HG02852 (cell line): ENCODE measurements at regions not wholly inside any gene's neighbourhood (a gene's known extent, or its start where the extent isn't known, plus 50 kb on each side); places are given as distances from the start of the nearest gene placed in this dataset.
"Not testable (repeated sequence)": the region's sequence is repeated elsewhere in the genome, so short reads cannot be mapped to it uniquely, and the experiment has no call there.

ENCODE experiments used
- ATAC-seq: cut with Tn5 transposase; IDR thresholded peaks from one replicate; pipeline ENCODE4 v1.9.1; 2021; ENCODE audit warnings: mild to moderate bottlenecking, moderate library complexity; ENCODE audit not compliant: unreplicated experiment

DNA sequence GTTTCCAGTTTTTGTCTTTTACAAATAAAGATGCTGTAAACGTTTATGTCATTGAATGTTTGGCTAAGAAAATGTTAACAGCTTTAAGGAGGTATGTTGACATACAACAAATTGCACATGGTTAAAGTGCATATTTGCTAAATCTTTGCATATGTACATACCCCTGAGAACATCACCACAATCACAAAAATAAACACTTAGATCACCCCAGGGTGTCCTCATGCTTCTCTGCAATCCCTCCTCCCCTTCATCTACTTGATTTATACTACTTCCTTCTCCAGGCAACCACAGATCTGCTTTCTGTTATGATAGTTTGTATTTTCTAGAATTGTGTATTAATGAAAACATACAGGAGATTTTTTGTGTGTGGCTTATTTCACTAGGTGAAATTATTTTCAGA, 209.5 kb downstream of the GLRX3 start:
- ATAC-seq = no peak

DNA sequence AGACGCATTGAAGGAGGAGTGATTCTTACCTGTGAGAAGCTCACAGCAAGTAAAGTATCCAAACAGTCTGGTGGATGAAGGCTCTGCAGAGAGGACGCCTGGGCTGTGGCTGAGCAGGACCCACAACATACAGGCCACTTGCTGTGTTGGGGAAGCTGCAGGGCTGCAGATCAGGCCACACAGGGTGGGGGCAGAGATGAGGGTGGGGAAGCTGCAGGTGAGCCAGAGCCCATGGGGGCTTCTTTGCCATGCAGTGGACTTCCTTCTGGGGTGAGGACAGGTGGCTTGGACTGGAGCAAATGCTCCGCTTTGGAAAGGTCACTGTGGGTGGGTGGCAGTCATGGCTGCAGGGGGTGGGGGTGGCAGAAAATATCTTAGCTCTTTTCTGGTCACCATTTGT, 214.8 kb downstream of the GLRX3 start:
- ATAC-seq = no peak

DNA sequence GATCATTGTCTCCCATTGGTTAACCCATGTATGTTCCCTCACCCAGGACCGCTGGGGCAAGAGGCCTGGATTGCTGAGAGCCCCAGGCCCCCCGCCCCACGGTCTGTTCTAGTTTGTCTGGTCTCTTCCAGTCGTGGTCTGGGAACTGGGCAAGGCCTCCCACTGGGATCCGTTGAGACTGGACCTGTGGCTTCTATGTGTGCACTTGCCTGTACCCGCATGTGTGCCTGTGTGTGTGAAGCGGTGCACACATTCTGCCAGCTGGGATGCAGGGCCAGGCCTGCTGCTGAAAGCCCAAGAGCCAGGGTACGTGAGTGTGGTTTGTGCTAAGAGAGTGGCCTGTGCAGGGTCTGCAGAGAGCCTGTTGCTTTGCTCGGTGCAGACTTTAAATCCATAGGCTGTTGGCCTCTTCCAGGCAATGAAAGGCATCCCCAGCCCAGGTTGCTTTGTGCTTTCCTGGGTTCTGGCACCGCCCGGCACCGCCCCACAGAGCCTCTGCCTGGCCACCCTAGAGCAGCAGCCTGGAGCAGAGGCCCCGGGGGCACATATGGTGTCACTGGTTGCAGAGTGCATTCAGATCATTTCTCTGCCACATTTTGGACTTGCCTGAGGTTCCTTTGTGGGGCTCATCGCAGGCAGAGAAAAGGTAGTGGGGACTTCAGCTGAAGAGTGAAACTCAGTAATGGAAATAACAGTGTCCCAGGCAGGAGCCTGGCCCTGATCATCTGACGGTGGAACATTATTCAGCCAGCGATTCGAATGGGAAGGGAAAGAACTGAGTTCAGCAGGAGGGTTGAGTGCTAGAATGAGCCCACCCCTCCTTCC, 215.5 kb downstream of the GLRX3 start:
- ATAC-seq = no peak

DNA sequence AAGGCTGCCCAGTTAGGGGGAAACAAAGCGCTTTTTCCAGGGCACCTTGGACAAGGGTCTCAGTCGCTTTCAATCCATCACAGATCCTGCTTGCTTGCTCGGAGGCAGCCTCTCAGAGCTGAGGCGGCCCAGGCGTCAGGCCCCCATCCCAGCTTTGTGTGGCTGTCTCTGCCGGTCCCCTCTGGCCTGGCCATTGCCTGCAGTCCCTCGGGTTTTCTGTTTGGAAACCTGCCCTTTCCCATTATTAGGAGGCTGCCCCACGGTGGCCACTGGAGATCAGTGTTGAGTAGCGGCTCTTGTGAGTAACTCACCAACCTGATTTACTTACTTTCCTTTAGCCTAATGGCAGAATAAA, 216.1 kb downstream of the GLRX3 start:
- no peak for ATAC-seq

DNA sequence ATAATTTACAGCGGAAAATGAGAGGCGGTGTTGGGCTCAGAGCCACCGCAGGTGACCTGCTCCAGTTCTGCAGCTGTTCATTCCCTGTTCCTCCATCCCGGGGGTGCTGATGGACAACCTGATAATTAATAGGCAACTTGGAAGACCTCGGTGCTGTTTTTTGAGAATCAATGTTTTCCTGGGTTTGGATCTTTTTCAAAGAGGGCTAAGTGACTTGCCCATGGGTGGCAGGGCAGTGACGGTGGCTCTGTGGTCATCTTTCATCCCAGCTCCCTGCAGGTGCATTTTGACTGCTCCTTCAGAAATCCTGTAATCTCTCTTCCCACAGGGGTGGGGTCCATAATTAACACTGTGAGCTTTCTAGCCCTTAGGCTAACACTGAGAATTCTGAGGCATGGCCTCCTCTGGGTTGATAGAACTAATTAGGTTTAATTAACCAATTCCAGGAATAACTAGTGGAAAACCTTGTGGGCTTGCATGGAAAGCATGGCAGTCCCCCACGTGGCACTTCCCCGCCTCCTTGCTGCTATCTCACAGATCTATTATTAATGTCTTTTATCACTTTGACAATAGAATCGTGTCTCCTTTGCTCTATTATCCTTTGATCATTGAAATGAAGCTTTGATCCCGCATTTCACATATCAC, 217.9 kb downstream of the GLRX3 start:
- ATAC-seq = no peak

DNA sequence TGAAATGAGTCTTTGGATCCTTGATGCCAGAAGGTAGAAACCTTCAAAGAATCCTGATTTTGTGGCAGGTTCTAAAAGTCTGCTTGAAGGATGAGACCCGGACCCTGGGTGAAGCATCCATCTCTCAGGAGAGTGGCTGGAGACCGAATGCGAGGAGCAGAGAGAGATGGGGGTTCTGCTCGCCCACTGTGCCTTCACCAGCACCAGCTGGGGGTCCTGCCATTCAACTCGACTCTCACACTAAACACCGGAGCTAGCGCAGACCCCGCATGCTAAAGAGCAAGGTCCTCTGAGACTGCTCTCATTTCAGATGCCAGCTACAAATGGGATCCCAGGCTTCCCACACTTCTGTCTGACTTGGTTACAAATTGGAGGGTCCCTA, 218.4 kb downstream of the GLRX3 start:
- ATAC-seq = no peak

DNA sequence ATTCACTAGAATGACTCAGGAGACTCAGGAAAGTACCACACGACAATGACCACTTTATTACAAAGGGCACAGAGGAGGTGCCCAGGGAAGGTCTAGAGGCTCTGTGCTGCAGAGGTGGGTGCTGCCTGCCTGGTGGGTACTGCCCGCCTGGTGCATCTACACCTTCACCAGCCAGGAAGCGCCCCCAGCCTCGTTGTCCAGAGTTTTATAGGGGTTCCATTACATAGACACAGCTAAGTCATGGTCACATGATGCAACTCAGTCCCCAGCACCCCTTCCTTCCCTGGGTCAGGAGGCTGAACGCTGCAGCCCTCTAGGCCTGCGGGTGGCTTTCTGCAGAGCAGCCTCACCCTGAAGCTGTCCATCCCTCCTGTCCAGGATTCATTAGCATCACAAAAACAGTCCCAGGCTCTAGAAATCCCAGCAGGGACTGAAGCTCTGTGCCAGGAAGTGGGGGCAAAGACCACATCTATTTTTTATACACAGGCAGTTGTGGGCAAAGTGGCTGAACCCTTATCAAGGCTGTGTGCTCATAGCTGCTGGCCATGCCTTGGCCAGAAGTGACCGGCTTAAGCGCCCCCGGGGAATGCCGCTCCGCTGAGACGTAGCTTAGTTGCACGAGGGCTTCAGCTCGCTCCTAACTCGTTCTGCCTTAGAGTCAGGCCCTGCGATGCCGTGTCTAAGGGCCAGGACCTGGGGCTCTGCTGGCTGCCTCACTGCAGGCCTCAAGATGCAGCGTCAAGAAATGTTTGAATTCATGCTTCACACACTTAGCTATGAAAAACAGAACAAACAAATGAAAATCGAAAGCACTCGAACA, 219.0 kb downstream of the GLRX3 start:
- no peak for ATAC-seq

DNA sequence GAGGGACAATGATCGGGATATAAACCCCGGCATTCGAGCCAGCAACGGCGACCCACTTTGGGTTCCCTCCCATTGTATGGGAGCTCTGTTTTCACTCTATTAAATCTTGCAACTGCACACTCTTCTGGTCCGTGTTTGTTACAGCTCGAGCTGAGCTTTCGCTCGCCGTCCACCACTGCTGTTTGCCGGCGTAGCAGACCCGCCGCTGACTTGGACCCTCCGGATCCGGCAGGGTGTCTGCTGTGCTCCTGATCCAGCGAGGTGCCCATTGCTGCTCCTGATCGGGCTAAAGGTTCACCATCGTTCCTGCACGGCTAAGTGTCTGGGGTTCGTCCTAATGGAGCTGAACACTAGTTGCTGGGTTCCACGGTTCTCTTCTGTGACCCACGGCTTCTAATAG, 220.2 kb downstream of the GLRX3 start:
- ATAC-seq = not testable (repeated sequence)

DNA sequence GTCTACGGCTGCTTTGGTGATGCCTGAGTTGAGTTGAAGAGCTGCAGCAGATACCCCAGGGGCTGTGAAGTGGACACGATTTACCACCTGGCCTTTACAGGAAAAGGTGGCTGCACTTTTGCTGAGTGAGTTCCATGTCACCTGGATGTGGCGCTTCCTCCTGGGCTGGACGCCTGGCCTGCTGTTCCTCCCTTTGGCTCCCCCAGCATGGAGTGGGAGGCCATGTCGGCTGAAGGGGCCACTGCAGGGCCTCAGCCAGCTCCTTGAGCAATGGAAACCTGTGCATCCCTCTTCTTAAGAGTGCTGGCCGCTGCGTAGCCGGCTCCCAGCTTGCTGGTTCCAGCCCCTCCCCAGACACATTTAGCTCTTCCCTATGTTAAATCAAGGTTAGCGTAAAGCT, 221.0 kb downstream of the GLRX3 start:
- ATAC-seq = no peak

DNA sequence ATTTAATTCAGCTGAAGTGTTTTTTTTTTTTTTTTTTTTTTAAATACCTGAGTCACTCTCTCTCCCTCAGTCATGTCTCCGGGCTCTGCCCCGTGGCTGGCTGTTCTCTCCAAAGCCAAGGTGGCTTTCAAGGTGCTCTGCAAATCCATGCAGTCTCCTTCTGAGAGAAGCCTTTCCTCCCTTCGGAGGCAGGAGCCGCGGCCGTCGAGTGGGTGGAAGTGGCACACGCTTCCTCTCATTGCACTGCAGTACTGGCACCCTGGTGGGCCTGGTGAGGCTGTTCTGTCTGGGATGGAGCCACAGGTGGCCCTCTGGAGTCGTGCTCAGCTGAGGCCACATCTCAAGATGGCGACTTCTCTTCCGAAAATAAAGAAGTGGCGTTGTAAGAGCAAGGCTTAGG, 221.8 kb downstream of the GLRX3 start:
- ATAC-seq = no peak

DNA sequence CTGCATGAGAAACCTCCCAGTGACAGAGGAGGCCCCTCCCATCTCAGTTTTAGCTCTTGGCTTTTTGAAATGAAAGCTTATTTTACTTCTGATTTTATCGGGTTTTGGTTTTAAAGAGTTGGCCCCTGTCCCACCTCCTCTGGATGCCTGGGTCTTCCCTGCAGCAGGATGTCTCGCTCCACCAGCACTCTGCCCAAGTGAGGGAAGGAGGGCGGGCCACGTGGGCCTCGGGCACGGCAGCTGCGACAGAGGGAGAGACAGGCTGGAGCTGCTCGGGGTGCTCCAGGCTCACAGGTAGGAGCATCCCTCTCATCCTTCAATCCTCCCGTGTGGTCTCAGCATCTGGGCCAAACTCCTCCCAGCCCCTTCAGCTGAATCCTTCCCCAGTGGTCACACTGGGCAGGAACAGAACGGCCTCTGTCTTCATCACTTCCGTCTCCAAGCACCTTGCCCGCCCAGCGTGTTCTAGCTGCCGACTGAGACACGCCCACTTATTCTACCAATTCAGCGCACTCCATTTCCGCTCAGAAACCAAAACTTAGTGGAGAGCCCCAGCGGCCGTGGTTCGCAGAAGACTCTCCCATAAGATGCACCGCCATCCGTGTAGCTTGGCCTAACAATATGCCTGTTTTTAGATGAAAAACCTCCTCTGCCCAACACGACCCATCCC, 222.9 kb downstream of the GLRX3 start:
- ATAC-seq = no peak

DNA sequence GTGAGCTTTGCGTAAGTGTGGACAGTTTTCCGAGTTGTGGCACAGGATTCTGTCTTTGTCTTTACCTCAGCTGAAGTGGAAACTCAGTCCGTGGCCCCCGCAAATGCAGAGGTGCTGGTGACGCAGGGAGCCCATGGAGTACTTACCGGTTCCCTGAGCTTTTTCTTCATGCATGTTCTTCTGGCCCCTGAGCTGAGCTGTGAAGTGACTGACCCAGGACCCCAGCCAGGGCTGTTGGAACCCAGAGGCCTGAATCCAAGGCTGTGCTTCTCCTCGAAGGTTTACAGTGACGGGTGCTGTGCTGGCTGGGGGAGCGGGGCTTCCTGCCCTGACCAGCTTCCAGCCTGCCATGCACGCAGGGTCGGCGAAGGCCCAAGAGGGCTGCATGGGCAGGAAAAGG, 223.5 kb downstream of the GLRX3 start:
- ATAC-seq = no peak

DNA sequence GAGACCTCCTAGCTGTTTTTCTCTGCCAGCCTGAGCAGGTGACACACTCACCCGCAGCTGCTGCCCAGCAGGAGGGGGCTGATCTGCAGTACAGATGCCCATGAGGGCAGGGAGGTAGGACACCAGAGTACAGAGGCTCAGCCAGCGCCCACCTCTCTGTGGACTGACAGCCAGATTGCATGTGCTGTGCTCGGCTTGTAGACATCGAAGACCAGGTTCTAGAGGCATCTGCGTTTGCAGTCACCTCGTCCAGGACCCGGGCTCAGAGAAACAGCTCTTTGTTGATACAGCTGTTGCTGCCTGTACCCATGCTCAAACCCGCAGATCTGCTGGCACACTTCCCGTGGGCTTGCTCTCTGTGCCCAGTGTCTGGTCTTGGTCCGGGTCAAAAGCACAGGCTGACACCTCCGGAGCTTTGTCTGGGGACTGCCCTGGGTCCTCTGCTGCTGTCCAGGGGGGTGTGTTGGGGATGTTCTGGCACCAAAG, 224.7 kb downstream of the GLRX3 start:
- ATAC-seq = no peak

DNA sequence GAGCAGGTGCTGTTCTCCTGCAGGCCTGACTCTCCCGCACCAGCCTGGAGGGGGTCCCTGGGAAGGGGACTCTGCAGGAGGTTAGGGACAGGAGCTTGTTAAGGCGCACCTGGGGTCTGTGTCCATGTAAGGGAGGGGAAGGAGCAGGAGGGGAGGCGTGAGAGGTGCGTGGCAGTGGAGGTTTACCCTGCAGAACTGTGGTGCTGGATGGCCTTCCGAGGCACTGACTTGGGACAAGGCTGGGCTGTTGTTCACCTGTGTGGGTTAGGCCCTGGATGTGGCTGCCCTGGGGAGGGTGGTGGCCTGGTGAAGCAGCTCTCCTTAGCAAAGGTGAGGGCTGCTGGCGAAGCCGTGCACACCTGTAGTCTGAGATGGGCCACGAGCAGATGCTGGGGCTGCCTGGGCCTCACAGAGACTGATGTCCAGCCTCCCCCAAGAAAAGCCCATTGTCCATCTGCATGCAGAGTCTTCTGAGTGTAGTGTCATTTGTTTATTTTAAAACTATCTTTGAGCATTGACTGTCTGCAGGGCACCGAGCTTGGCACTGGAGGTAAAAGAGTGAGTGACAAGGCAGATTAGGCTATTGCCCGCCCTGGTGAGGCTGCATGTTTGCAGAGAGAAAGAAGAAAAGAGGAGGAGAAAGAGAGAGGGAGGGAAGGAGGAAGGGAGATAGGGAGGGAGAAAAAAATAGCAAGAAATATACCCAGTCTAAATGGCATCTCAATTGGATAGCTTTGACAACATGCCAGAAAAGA, 225.3 kb downstream of the GLRX3 start:
- ATAC-seq = no peak

DNA sequence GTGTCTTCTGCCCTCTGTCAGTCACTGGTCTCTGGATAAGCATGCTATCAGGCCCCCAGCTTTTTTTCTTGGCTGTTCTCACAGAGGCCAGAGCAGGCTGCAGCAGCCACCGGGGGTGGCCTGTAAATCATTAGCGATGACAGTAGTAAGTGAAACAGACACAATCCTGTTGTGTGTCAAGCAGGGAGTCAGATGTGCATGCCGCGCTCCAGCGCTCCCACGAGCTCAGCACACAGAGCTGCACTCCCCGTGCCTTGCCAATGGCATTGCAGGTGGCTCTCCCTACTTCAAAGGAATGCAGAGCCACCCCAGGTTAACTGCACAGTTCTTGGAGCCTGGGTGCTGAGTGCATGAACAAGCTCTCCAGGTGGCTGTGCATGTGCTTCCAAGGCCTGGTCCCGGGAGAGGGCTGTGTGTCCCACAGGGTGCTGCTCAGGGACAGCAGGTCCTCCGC, 226.1 kb downstream of the GLRX3 start:
- ATAC-seq = no peak

DNA sequence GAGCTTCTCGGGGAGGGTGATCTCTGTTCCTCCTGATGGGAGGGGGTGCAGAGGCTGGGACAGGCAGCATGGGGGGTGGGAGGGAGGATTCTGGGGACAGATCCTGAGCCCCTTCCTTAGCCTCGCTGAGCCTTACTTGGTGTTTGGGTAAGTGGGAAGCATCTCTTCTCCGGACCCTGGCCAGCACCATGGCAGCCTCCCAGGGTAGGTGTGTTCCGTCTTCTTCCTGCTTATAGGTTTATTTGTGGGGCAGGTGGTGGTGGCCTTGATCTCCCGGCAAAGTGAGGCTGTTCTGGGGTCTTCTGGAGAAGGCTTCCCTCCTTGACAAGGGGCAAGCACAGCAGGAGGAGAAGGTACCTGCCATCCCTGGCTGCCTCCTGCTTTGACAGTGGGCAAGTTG, 226.9 kb downstream of the GLRX3 start:
- no peak for ATAC-seq

DNA sequence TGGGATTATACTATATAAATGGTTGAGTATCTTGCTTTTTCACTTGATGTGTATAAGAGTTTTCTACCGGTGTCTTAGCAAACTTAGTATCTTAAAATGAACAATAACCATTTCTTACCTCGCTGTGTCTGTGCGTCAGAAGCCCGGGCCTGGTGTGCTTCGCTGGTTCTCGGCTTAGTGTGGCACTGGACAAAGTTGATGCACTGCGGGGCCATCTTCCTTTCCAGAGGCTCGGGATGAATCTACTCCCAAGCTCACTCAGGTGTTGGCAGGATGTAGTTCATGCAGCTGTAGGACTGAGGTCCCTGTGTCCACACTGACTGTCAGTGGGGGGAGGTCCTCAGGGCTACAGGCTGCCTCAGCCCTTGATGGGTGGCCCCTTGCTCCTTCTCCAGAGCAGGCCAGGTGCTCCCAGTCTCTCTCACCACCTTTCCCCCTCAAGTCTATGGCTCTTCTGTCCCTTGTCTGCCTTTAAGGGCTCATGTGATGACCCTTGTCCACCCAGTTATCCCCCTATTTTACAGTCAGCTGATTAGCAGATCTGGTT, 227.8 kb downstream of the GLRX3 start:
- no peak for ATAC-seq

DNA sequence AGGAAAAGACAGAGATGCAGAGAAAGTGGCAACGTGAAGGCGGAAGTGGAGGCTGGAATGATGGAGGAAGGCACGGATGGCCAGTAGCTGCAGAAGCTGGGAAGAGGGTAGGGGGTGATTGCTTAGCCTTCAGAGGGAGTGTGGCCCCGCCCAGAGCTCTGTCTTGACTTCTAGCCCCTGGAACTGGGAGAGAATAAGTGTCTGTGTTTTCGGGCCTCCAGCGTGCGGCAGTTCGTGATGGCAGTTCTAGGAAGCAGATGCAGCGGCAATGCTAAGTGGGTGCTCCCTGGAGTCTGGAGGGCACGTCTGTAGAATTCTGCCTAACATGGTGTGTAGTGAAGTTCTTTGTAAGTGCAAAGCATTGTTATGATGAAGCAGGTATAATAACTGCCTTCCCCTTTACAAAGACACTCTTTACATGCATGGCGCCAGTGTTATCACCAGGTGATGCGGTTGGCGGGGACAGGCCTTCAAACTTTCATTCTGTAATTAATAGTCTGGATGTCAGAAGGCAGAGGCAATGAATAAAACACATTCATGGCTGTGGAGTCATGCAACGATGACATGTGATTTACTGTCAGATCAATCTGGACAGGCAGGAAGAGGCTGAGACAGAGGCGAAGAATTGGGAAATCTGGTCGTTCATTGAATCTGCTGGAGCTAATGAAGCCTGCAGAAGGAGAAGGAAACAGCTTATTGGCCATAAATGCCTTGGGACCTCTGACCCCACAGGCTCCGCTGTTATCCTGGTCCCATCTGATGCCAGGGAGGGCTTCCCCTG, 228.6 kb downstream of the GLRX3 start:
- ATAC-seq = no peak
